OCI-LY3 (cell line): ENCODE measurements at regions not wholly inside any gene's neighbourhood (a gene's known extent, or its start where the extent isn't known, plus 50 kb on each side); places are given as distances from the start of the nearest gene placed in this dataset.
A peak's percentile ranks its signal among the peaks of the same experiment; 100 is the strongest.

Experiments
- H2AFZ ChIP-seq: fragments of 200-600, 300-600 bp; shearing (Covaris generic); 2 replicates; pipeline ENCODE4 v1.6.0; 2014; ENCODE audit warnings: antibody characterized with exemption, low read depth, low read length
- H3K27ac ChIP-seq: fragments of 200-600, 300-600 bp; sonication (generic); 2 replicates; pipeline ENCODE4 v1.5.1; 2014; ENCODE audit warnings: mild to moderate bottlenecking, low read length, moderate library complexity, mixed read lengths
- H3K27me3 ChIP-seq: fragments of 200-600, 300-600 bp; sonication (generic); 2 replicates; pipeline ENCODE4 v1.6.1; 2014; ENCODE audit warnings: low read depth, low read length, mixed read lengths
- H3K36me3 ChIP-seq: fragments of 200-600, 300-600 bp; sonication (generic); replicated peaks from 2 replicates; pipeline ENCODE3; 2014; ENCODE audit warnings: low read depth, low read length, mixed read lengths
- H3K4me1 ChIP-seq: fragments of 300-600, 200-600 bp; sonication (generic); 2 replicates; pipeline ENCODE4 v1.6.1; 2014; ENCODE audit warnings: low read length, mixed read lengths
- H3K4me2 ChIP-seq: fragments of 200-600, 300-600 bp; sonication (generic); 2 replicates; pipeline ENCODE4 v1.6.1; 2014; ENCODE audit warnings: low read length, mixed read lengths
- H3K4me3 ChIP-seq: fragments of 300-600, 200-600 bp; sonication (generic); 2 replicates; pipeline ENCODE4 v1.5.1; 2014; ENCODE audit warnings: antibody characterized with exemption, mild to moderate bottlenecking, low read length, moderate library complexity
- H3K79me2 ChIP-seq: fragments of 300-600, 200-600 bp; shearing (Covaris generic); 2 replicates; pipeline ENCODE4 v1.6.1; 2014; ENCODE audit warnings: mild to moderate bottlenecking, low read length, mixed read lengths
- H3K9ac ChIP-seq: fragments of 300-600, 200-600 bp; shearing (Covaris generic); 2 replicates; pipeline ENCODE4 v1.6.0; 2014; ENCODE audit warnings: mild to moderate bottlenecking, low read length, moderate library complexity
- H3K9me3 ChIP-seq: fragments of 200-600, 300-600 bp; shearing (Covaris generic); 2 replicates; pipeline ENCODE4 v1.6.1; 2014; ENCODE audit warnings: low read length, mixed read lengths; ENCODE audit not compliant: insufficient read depth
- H4K20me1 ChIP-seq: fragments of 200-600, 300-600 bp; sonication (generic); 2 replicates; pipeline ENCODE4 v1.6.1; 2016; ENCODE audit warnings: low read length, mixed read lengths; ENCODE audit not compliant: insufficient read depth
- CTCF ChIP-seq: fragments of 200-600, 300-600 bp; sonication (generic); IDR thresholded peaks from 2 replicates; pipeline ENCODE4 v1.5.1; 2014; ENCODE audit warnings: antibody characterized with exemption, low read length, low read depth
- EZH2phosphoT487 ChIP-seq: fragments of 200-600 bp; shearing (Covaris generic); IDR thresholded peaks from 2 replicates; pipeline ENCODE4 v1.6.1; 2018; ENCODE audit warnings: antibody characterized with exemption, mixed run types, low read depth

- H3K79me2 ChIP-seq: no peaks in the 10 kb centered on the region
- H2AFZ ChIP-seq: no peak overlapping the region
- H3K9me3 ChIP-seq: no peaks in the 10 kb centered on the region
- no peaks in the 10 kb centered on the region for H3K36me3 ChIP-seq
- no peak overlapping the region for H3K4me3 ChIP-seq
- no peaks in the 10 kb centered on the region for H3K27me3 ChIP-seq
- peaks cover 14% of the 10 kb centered on the region for H3K4me1 ChIP-seq
- TF ChIP-seq CTCF (no peak), EZH2phosphoT487 (no peak)
- peak overlapping the region; percentile 33 for H3K4me2 ChIP-seq
- H3K9ac ChIP-seq: no peak overlapping the region
- H3K27ac ChIP-seq: no peak overlapping the region
- H4K20me1 ChIP-seq: no peaks in the 10 kb centered on the region
Observed at GRCh38 chr10:109430043-109430760, 493.1 kb downstream of the XPNPEP1 start.

- Histone ChIP-seq H3K4me2 (no peak overlapping the region), H3K4me3 (no peak overlapping the region), H3K4me1 (peaks cover 14% of the 10 kb centered on the region), H4K20me1 (no peaks in the 10 kb centered on the region), H3K9me3 (no peaks in the 10 kb centered on the region), H3K9ac (no peak overlapping the region), H2AFZ (no peak overlapping the region), H3K27ac (no peak overlapping the region), H3K36me3 (no peaks in the 10 kb centered on the region), H3K79me2 (no peaks in the 10 kb centered on the region), H3K27me3 (no peaks in the 10 kb centered on the region)
- TF ChIP-seq CTCF: no peak
- TF ChIP-seq EZH2phosphoT487: no peak
Observed at GRCh38 chr10:109428775-109429491, 494.4 kb downstream of the XPNPEP1 start.

GRCh38 chr10:109427411-109427810, 495.9 kb downstream of the XPNPEP1 start:
- Histone ChIP-seq H3K4me3 (no peak overlapping the region), H3K4me2 (no peak overlapping the region), H2AFZ (no peak overlapping the region), H3K9ac (no peak overlapping the region), H3K27me3 (no peaks in the 10 kb centered on the region), H3K4me1 (peaks cover 14% of the 10 kb centered on the region), H3K79me2 (no peaks in the 10 kb centered on the region), H3K36me3 (no peaks in the 10 kb centered on the region), H3K9me3 (no peaks in the 10 kb centered on the region), H3K27ac (no peak overlapping the region), H4K20me1 (no peaks in the 10 kb centered on the region)
- TF ChIP-seq EZH2phosphoT487: no peak
- TF ChIP-seq CTCF: no peak

- H4K20me1 ChIP-seq: no peaks in the 10 kb centered on the region
- no peaks in the 10 kb centered on the region for H3K27me3 ChIP-seq
- H3K4me3 ChIP-seq: no peak overlapping the region
- H3K9me3 ChIP-seq: no peaks in the 10 kb centered on the region
- no peaks in the 10 kb centered on the region for H3K36me3 ChIP-seq
- no peak overlapping the region for H3K9ac ChIP-seq
- TF ChIP-seq CTCF (no peak), EZH2phosphoT487 (no peak)
- peaks cover 14% of the 10 kb centered on the region for H3K4me1 ChIP-seq
- no peak overlapping the region for H3K4me2 ChIP-seq
- H2AFZ ChIP-seq: no peak overlapping the region
- no peak overlapping the region for H3K27ac ChIP-seq
- no peaks in the 10 kb centered on the region for H3K79me2 ChIP-seq
Observed at GRCh38 chr10:109426987-109427386, 496.3 kb downstream of the XPNPEP1 start.
